Mesenchymal stem cell (in vitro differentiated cells and primary cell): ENCODE measurements at regions not wholly inside any gene's neighbourhood (a gene's known extent, or its start where the extent isn't known, plus 50 kb on each side); places are given as distances from the start of the nearest gene placed in this dataset.

Source experiments
- DNase-seq: peaks from one replicate; pipeline ENCODE4 v3.0.0-alpha.2; 2013
- H2AFZ ChIP-seq: one replicate; pipeline ENCODE4 v1.6.1; 2013; ENCODE audit warnings: low read depth, mild to moderate bottlenecking, control low read depth, inconsistent platforms, low read length, moderate library complexity
- H2AK5ac ChIP-seq: 2 replicates; pipeline ENCODE4 v1.6.1; 2013; ENCODE audit warnings: low read length, moderate library complexity, mild to moderate bottlenecking, inconsistent platforms; ENCODE audit not compliant: severe bottlenecking
- H2BK120ac ChIP-seq: one replicate; pipeline ENCODE4 v1.6.1; 2013; ENCODE audit warnings: low read depth, mild to moderate bottlenecking, inconsistent platforms, low read length, moderate library complexity
- H2BK12ac ChIP-seq, 2 experiments: one replicate each; pipeline ENCODE4 v1.6.1; 2013; ENCODE audit warnings: inconsistent platforms in 2 of 2, low read length in 2 of 2, mild to moderate bottlenecking in 2 of 2, moderate library complexity in 2 of 2, control low read depth in 1 of 2
- H2BK15ac ChIP-seq: one replicate; pipeline ENCODE4 v1.6.1; 2013; ENCODE audit warnings: mild to moderate bottlenecking, low read depth, inconsistent platforms; ENCODE audit not compliant: poor library complexity, severe bottlenecking
- H2BK5ac ChIP-seq: 2 replicates; pipeline ENCODE4 v1.6.1; 2013; ENCODE audit warnings: low read depth, mild to moderate bottlenecking, low read length, control low read depth, inconsistent platforms; ENCODE audit not compliant: poor library complexity, severe bottlenecking
- H3K14ac ChIP-seq, 2 experiments: one replicate each; pipeline ENCODE4 v1.6.1; 2013; ENCODE audit warnings: inconsistent platforms in 2 of 2, low read length in 2 of 2, control low read depth in 1 of 2, mild to moderate bottlenecking in 1 of 2, moderate library complexity in 1 of 2
- H3K18ac ChIP-seq, 2 experiments: one replicate each; pipeline ENCODE4 v1.6.1; 2013; ENCODE audit warnings: inconsistent platforms in 2 of 2, low read length in 2 of 2, control low read depth in 1 of 2, low read depth in 1 of 2, mild to moderate bottlenecking in 1 of 2
- H3K23ac ChIP-seq, 2 experiments: one replicate each; pipeline ENCODE4 v1.6.1; 2013; ENCODE audit warnings: inconsistent platforms in 2 of 2, low read length in 2 of 2, mild to moderate bottlenecking in 2 of 2, moderate library complexity in 2 of 2, control low read depth in 1 of 2
- H3K27ac ChIP-seq: 2 replicates; pipeline ENCODE4 v1.5.1; 2013; ENCODE audit warnings: mild to moderate bottlenecking, moderate library complexity, low read length, control low read depth, inconsistent platforms; ENCODE audit not compliant: poor library complexity, severe bottlenecking
- H3K27me3 ChIP-seq, 2 experiments: 2 replicates each; pipeline versions ENCODE4 v1.6.1 to v1.7.0; 2013; ENCODE audit warnings: low read length in 2 of 2, mild to moderate bottlenecking in 2 of 2, moderate library complexity in 2 of 2, control low read depth in 1 of 2, inconsistent platforms in 1 of 2; ENCODE audit not compliant: control insufficient read depth in 1 of 2, insufficient read depth in 1 of 2
- H3K36me3 ChIP-seq, 2 experiments: 2 replicates each; pipeline versions ENCODE4 v1.6.1 to v1.7.0; 2013; ENCODE audit warnings: low read length in 2 of 2, control low read depth in 1 of 2, inconsistent platforms in 1 of 2, low read depth in 1 of 2, mild to moderate bottlenecking in 1 of 2; ENCODE audit not compliant: insufficient read depth in 2 of 2, control insufficient read depth in 1 of 2
- H3K4ac ChIP-seq, 2 experiments: one replicate each; pipeline ENCODE4 v1.6.1; 2013; ENCODE audit warnings: inconsistent platforms in 2 of 2, low read length in 2 of 2, mild to moderate bottlenecking in 2 of 2, moderate library complexity in 2 of 2, control low read depth in 1 of 2, low read depth in 1 of 2
- H3K4me1 ChIP-seq: 2 replicates; pipeline ENCODE4 v1.6.1; 2013; ENCODE audit warnings: low read depth, low read length, control low read depth; ENCODE audit not compliant: control insufficient read depth, insufficient read depth
- H3K4me2 ChIP-seq: 2 replicates; pipeline ENCODE4 v1.6.1; 2013; ENCODE audit warnings: low read length, mild to moderate bottlenecking, inconsistent platforms; ENCODE audit not compliant: poor library complexity, severe bottlenecking
- H3K4me3 ChIP-seq, 2 experiments: 2 replicates each; pipeline versions ENCODE4 v1.5.1 to v1.7.0; 2013; ENCODE audit warnings: low read length in 2 of 2, mild to moderate bottlenecking in 2 of 2, control low read depth in 1 of 2, low read depth in 1 of 2; ENCODE audit not compliant: insufficient read depth in 1 of 2
- H3K79me1 ChIP-seq: replicated peaks from 2 replicates; pipeline ENCODE4 v1.6.1; 2013; ENCODE audit warnings: mild to moderate bottlenecking, control low read depth, low read length, inconsistent platforms; ENCODE audit not compliant: poor library complexity, severe bottlenecking
- H3K9ac ChIP-seq: 2 replicates; pipeline ENCODE4 v1.7.0; 2013; ENCODE audit warnings: mild to moderate bottlenecking, low read length, moderate library complexity
- H3K9me3 ChIP-seq: 2 replicates; pipeline ENCODE4 v1.7.0; 2013; ENCODE audit warnings: mild to moderate bottlenecking, low read length; ENCODE audit not compliant: control insufficient read depth
- H4K8ac ChIP-seq: one replicate; pipeline ENCODE4 v1.6.1; 2013; ENCODE audit warnings: inconsistent platforms, mild to moderate bottlenecking, low read length, moderate library complexity
- H4K91ac ChIP-seq: one replicate; pipeline ENCODE4 v1.6.1; 2013; ENCODE audit warnings: mild to moderate bottlenecking, low read length, inconsistent platforms
- WGBS: methylation state at CpG from one replicate; pipeline ENCODE4 v1.1.7; 2013; ENCODE audit warnings: mixed read lengths; 5-methylcytosine and 5-hydroxymethylcytosine counted together

DNA sequence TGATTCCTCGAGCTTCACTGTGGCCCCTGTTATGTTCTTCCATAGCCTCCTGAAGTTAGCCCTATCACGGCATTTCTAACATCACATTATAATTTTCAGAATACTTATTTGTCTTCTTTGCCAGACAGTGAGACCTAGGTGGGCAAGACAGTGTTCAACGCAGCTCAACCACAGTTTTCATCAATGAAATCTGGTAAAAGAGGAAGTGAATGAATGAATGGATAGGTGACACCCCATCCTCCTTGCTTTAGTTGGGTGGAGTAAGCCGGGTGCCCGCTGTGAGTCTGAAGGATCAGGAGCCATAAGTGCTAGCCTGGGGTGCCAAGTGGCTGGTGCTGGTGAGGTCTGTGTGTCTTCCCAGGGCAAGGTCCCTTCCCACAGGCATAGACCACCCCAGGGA is 60.2 kb upstream of the MTNR1B start:
- Histone ChIP-seq H2BK15ac (no peak overlapping the region), H3K23ac (no peak overlapping the region), H2BK12ac (no peak overlapping the region), H4K8ac (no peak overlapping the region), H3K14ac (no peak overlapping the region), H3K4me2 (no peak overlapping the region), H3K36me3 (no peaks in the 10 kb centered on the region), H3K27ac (no peak overlapping the region), H4K91ac (no peak overlapping the region), H3K4me1 (peaks cover 1% of the 10 kb centered on the region), H3K27me3 (peaks cover 4 to 5% of the 10 kb centered on the region in 2 experiments), H2BK5ac (no peak overlapping the region), H2AK5ac (no peak overlapping the region), H2AFZ (no peak overlapping the region), H3K9ac (no peak overlapping the region), H3K9me3 (no peaks in the 10 kb centered on the region), H3K18ac (no peak overlapping the region), H3K4me3 (no peak overlapping the region), H3K79me1 (no peaks in the 10 kb centered on the region), H2BK120ac (no peak overlapping the region), H3K4ac (no peak overlapping the region)
- WGBS = 76% methylated on average over 5 of the region's 5 CpGs
- no peak for DNase-seq

DNA sequence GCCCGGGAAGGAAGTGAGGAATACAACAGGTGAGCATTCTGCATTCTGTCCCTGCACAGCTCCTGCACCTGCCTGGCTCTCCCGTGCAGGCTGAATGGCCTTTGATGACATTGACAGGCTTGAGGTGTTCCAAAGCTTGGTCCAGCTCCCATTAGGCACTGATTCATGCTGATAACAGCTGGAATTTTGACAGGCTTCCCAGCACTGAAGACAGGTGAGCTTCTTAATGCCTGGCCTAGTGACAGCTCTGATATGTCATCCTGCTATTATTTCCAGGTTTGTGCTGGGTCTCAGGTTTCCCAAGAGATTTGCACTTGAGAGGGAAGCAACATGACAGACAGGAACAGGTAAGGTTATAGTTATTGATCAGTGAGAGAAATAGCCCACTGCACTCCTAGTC is 58.0 kb upstream of the MTNR1B start:
- H3K23ac ChIP-seq = no peak overlapping the region
- H3K79me1 ChIP-seq = no peaks in the 10 kb centered on the region
- no peak overlapping the region for H2AK5ac ChIP-seq
- 86% methylated on average over 2 of the region's 2 CpGs for WGBS
- H3K27ac ChIP-seq = no peak overlapping the region
- no peak overlapping the region for H3K4me3 ChIP-seq
- no peak overlapping the region for H4K8ac ChIP-seq
- no peaks in the 10 kb centered on the region for H3K36me3 ChIP-seq
- H3K9ac ChIP-seq = no peak overlapping the region
- no peaks in the 10 kb centered on the region for H3K9me3 ChIP-seq
- peaks cover 4 to 5% of the 10 kb centered on the region in 2 experiments for H3K27me3 ChIP-seq
- peak overlapping the region in 1 of 2 experiments; percentile 42 for H3K14ac ChIP-seq
- no peak overlapping the region for H2BK5ac ChIP-seq
- H2BK15ac ChIP-seq = no peak overlapping the region
- no peak overlapping the region for H2AFZ ChIP-seq
- no peaks in the 10 kb centered on the region for H3K4me1 ChIP-seq
- no peak overlapping the region for H2BK12ac ChIP-seq
- no peak overlapping the region for H4K91ac ChIP-seq
- no peak overlapping the region for H3K18ac ChIP-seq
- H3K4me2 ChIP-seq = no peak overlapping the region
- DNase-seq = no peak
- H3K4ac ChIP-seq = no peak overlapping the region
- H2BK120ac ChIP-seq = no peak overlapping the region

DNA sequence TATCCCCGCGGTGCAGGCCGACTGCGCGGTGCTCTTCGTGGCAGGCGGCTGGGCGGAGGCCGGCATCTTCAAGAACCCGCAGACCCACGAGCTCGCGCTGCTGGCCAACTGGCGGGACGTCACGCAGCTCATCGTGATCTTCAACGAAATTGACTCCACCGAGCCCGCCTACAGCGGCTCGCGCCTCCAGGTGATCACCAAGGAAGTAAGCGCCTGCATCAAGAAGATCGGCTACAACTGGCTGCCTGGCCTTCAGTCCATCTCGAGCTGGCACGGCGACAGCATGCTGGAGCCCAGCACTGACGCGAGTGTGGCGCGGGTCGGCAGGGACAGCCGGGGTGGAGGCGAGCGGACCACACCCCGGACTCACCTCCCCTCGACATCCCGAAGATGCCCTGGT is 53.9 kb upstream of the MTNR1B start:
- Histone ChIP-seq H3K36me3 (no peaks in the 10 kb centered on the region), H3K4ac (no peak overlapping the region), H3K27me3 (peaks cover 5 to 10% of the 10 kb centered on the region in 2 experiments), H3K9me3 (no peaks in the 10 kb centered on the region), H2BK15ac (no peak overlapping the region), H3K4me3 (no peak overlapping the region), H2AFZ (no peak overlapping the region), H4K8ac (no peak overlapping the region), H3K79me1 (no peaks in the 10 kb centered on the region), H3K23ac (no peak overlapping the region), H3K14ac (peak overlapping the region in 1 of 2 experiments; percentile 26), H3K18ac (no peak overlapping the region), H4K91ac (no peak overlapping the region), H3K9ac (no peak overlapping the region), H3K27ac (no peak overlapping the region), H3K4me1 (no peaks in the 10 kb centered on the region), H2AK5ac (no peak overlapping the region), H3K4me2 (no peak overlapping the region), H2BK5ac (no peak overlapping the region), H2BK12ac (no peak overlapping the region), H2BK120ac (no peak overlapping the region)
- no peak for DNase-seq
- 96% methylated on average over 39 of the region's 39 CpGs for WGBS

DNA sequence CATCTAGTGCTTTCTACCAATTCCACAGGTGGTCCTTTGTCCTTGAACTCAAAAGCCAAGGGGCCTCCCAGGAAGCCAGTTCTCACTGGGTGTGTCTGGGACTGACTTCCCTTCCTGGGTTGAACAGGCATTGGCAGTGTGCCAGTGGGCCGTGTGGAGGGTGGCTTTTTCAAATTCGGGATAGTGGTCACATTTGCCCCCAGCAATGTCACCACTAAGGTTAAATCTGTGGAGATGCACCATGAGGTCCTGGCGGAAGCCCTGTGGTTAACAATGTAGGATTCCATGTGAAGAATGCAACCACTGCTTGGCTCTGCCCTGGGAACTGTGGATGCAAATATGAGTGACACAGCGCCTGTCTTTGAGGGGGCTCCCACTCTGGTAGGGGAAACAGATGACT is 53.2 kb upstream of the MTNR1B start:
- Histone ChIP-seq H3K79me1 (no peaks in the 10 kb centered on the region), H2BK120ac (no peak overlapping the region), H3K14ac (no peak overlapping the region), H3K9me3 (no peaks in the 10 kb centered on the region), H3K4ac (no peak overlapping the region), H2BK5ac (no peak overlapping the region), H4K91ac (no peak overlapping the region), H3K4me1 (no peaks in the 10 kb centered on the region), H3K27ac (no peak overlapping the region), H3K36me3 (no peaks in the 10 kb centered on the region), H2AK5ac (no peak overlapping the region), H2AFZ (no peak overlapping the region), H3K9ac (no peak overlapping the region), H3K23ac (no peak overlapping the region), H4K8ac (no peak overlapping the region), H2BK12ac (no peak overlapping the region), H3K27me3 (peaks cover 5 to 10% of the 10 kb centered on the region in 2 experiments), H2BK15ac (no peak overlapping the region), H3K4me3 (no peak overlapping the region), H3K4me2 (no peak overlapping the region), H3K18ac (no peak overlapping the region)
- no peak for DNase-seq
- WGBS = 83% methylated on average over 4 of the region's 4 CpGs
